ENCODE measurements at regions not wholly inside any gene's neighbourhood (a gene's known extent, or its start where the extent isn't known, plus 50 kb on each side); places are given as distances from the start of the nearest gene placed in this dataset.

GRCh38 chr13:104823709-104824108 is 1711.8 kb downstream of the EFNB2 start:
- no peak for ATAC-seq
- H3K4me3 ChIP-seq, result no peak overlapping the region
- TF ChIP-seq POLR2A (IDR thresholded peaks at IDR 0.05) (no peak), CTCF (IDR thresholded peaks at IDR 0.05) (no peak)
- no peak for DNase-seq
- H3K36me3 ChIP-seq (replicated peaks in 1 of 2; ENCODE audit: insufficient read depth in 1 of 2, low read depth in 2 of 2), result no peaks in the 10 kb centered on the region
- no peaks in the 10 kb centered on the region for H3K9me3 ChIP-seq
- no peaks in the 10 kb centered on the region for H3K4me1 ChIP-seq
- H3K27ac ChIP-seq, result no peak overlapping the region
- no peaks in the 10 kb centered on the region for H3K27me3 ChIP-seq
- intact Hi-C loops (cut with DNase I), result no loop called here
- 58 to 71% methylated on average over 1 of the region's 1 CpG for WGBS, 2 donors

GRCh38 chr13:104823071-104823470 is 1712.4 kb downstream of the EFNB2 start:
- H3K27me3 ChIP-seq, result no peaks in the 10 kb centered on the region
- TF ChIP-seq CTCF (IDR thresholded peaks at IDR 0.05) (no peak), POLR2A (IDR thresholded peaks at IDR 0.05) (no peak)

GRCh38 chr13:104817271-104817670 is 1718.2 kb downstream of the EFNB2 start:
- Histone ChIP-seq H3K4me1 (no peaks in the 10 kb centered on the region), H3K27me3 (no peaks in the 10 kb centered on the region), H3K4me3 (no peak overlapping the region), H3K36me3 (replicated peaks in 1 of 2; ENCODE audit: insufficient read depth in 1 of 2, low read depth in 2 of 2) (no peaks in the 10 kb centered on the region), H3K9me3 (no peaks in the 10 kb centered on the region), H3K27ac (no peak overlapping the region)
- WGBS, 2 donors, result 76 to 92% methylated on average over 4 of the region's 4 CpGs
- intact Hi-C loops (cut with DNase I), result no loop called here
- ATAC-seq (no peak), DNase-seq (no peak)
- TF ChIP-seq CTCF (IDR thresholded peaks at IDR 0.05), result no peak
- TF ChIP-seq POLR2A (IDR thresholded peaks at IDR 0.05), result no peak

More at GRCh38 chr13:104823071-104823470, 1712.4 kb downstream of the EFNB2 start:
- Histone ChIP-seq H3K4me1 (no peaks in the 10 kb centered on the region), H3K27ac (no peak overlapping the region), H3K36me3 (replicated peaks in 1 of 2; ENCODE audit: insufficient read depth in 1 of 2, low read depth in 2 of 2) (no peaks in the 10 kb centered on the region), H3K9me3 (no peaks in the 10 kb centered on the region), H3K4me3 (no peak overlapping the region)
- intact Hi-C loops (cut with DNase I), result no loop called here
- 20 to 32% methylated on average over 3 of the region's 3 CpGs for WGBS, 2 donors
- no peak for ATAC-seq
- DNase-seq, result no peak

GRCh38 chr13:104816726-104817125 is 1718.7 kb downstream of the EFNB2 start:
- H3K27ac ChIP-seq, result no peak overlapping the region
- DNase-seq (no peak), ATAC-seq (no peak)
- no peak for TF ChIP-seq POLR2A (IDR thresholded peaks at IDR 0.05)
- TF ChIP-seq CTCF (IDR thresholded peaks at IDR 0.05), result no peak
- no peaks in the 10 kb centered on the region for H3K9me3 ChIP-seq
- WGBS, 2 donors, result 31 to 41% methylated on average over 4 of the region's 4 CpGs
- intact Hi-C loops (cut with DNase I), result no loop called here
- no peak overlapping the region for H3K4me3 ChIP-seq
- H3K36me3 ChIP-seq (replicated peaks in 1 of 2; ENCODE audit: insufficient read depth in 1 of 2, low read depth in 2 of 2), result no peaks in the 10 kb centered on the region
- H3K4me1 ChIP-seq, result no peaks in the 10 kb centered on the region
- H3K27me3 ChIP-seq, result no peaks in the 10 kb centered on the region

GRCh38 chr13:104810242-104810641 is 1725.2 kb downstream of the EFNB2 start:
- WGBS, 2 donors, result 70 to 71% methylated on average over 5 of the region's 5 CpGs
- DNase-seq (no peak), ATAC-seq (no peak)
- TF ChIP-seq POLR2A (IDR thresholded peaks at IDR 0.05) (no peak), CTCF (IDR thresholded peaks at IDR 0.05) (no peak)
- Histone ChIP-seq H3K9me3 (no peaks in the 10 kb centered on the region), H3K4me1 (no peaks in the 10 kb centered on the region), H3K27me3 (no peaks in the 10 kb centered on the region), H3K36me3 (replicated peaks in 1 of 2; ENCODE audit: insufficient read depth in 1 of 2, low read depth in 2 of 2) (no peaks in the 10 kb centered on the region), H3K4me3 (no peak overlapping the region), H3K27ac (no peak overlapping the region)
- intact Hi-C loops (cut with DNase I), result no loop called here
